HCT116 (cell line): ENCODE measurements at regions not wholly inside any gene's neighbourhood (a gene's known extent, or its start where the extent isn't known, plus 50 kb on each side); places are given as distances from the start of the nearest gene placed in this dataset.

ENCODE experiments used
- ATAC-seq: fragments of 200-7000 bp; cut with Tn5 transposase; 2 replicates; pipeline ENCODE4 v1.9.1; 2020; ENCODE audit warnings: mild to moderate bottlenecking, moderate library complexity
- BruUV-seq: library from RNA; stranded (reverse); fragments of 400-500 nt; replicated peaks from 2 replicates; lab custom pipeline; 2021; lab: Mats Ljungman, UMichigan
- CTCF ChIA-PET: fragments of 300-600 bp; sonication (Branson Sonifier 250); formaldehyde crosslinking; loops from one replicate; lab custom pipeline; 2021; ENCODE audit warnings: antibody characterized with exemption; lab: Charles Lee
- POLR2A ChIA-PET: fragments of 300-600, 350-600 bp; sonication (Branson Sonifier 250); formaldehyde crosslinking; loops from one replicate; lab custom pipeline; 2021; ENCODE audit warnings: antibody characterized with exemption; lab: Charles Lee
- RAD21 ChIA-PET, 2 experiments: fragments of 300-600 bp; sonication (Branson Sonifier 250); formaldehyde crosslinking; loops; one replicate each; lab custom pipeline; 2023; ENCODE audit warnings: low total read pairs in 2 of 2; ENCODE audit not compliant: uncharacterized antibody in 2 of 2, unreplicated experiment in 2 of 2, low non-redundant PET in 1 of 2; lab: Charles Lee
- DNase-seq: peaks from one replicate; pipeline ENCODE4 v3.0.0-alpha.2; 2010; ENCODE audit warnings: low read depth, low spot score
- H2AFZ ChIP-seq: fragments of 200-600 bp; shearing (Covaris generic), sonication (generic); 2 replicates; pipeline ENCODE4 v1.6.1; 2017; ENCODE audit warnings: low read depth, mixed run types, mixed read lengths, antibody characterized with exemption, low read length; ENCODE audit not compliant: poor library complexity, severe bottlenecking
- H3K27ac ChIP-seq: 2 replicates; pipeline ENCODE4 v1.5.1; 2012; ENCODE audit warnings: low read depth, low read length
- H3K27me3 ChIP-seq: fragments of 200-600 bp; sonication (generic); 2 replicates; pipeline ENCODE4 v1.6.1; 2016; ENCODE audit warnings: mixed run types, low read length, mixed read lengths; ENCODE audit not compliant: insufficient read depth
- H3K36me3 ChIP-seq, 2 experiments: fragments of 200-500 bp in 1 of 2; fragments of 200-600 bp in 1 of 2; sonication (Bioruptor generic) in 1 of 2; sonication (generic) in 1 of 2; 2 replicates each; pipeline versions ENCODE4 v1.5.1 to v1.6.1; 2014 to 2016; ENCODE audit warnings: low read length in 2 of 2, inconsistent platforms in 1 of 2, mixed read lengths in 1 of 2, mixed run types in 1 of 2; ENCODE audit not compliant: insufficient read depth in 2 of 2, control insufficient read depth in 1 of 2
- H3K4me1 ChIP-seq, 2 experiments: fragments of 200-600 bp in 1 of 2; sonication (generic) in 1 of 2; 2 replicates each; pipeline versions ENCODE4 v1.5.1 to v1.6.1; 2012 to 2017; ENCODE audit warnings: low read length in 2 of 2, inconsistent platforms in 1 of 2, mild to moderate bottlenecking in 1 of 2, mixed read lengths in 1 of 2, mixed run types in 1 of 2, moderate library complexity in 1 of 2; ENCODE audit not compliant: insufficient read depth in 2 of 2, control insufficient read depth in 1 of 2
- H3K4me2 ChIP-seq: fragments of 200-600 bp; sonication (generic); 2 replicates; pipeline ENCODE4 v1.6.1; 2017; ENCODE audit warnings: mixed run types, low read length, mixed read lengths
- H3K4me3 ChIP-seq, 2 experiments: fragments of 200-600 bp in 1 of 2; sonication (generic) in 1 of 2; replicated peaks in 1 of 2; 2 replicates each; pipeline ENCODE4 v1.5.1; 2011 to 2016; ENCODE audit warnings: low read length in 2 of 2, control low read depth in 1 of 2, low read depth in 1 of 2, mild to moderate bottlenecking in 1 of 2, mixed read lengths in 1 of 2, mixed run types in 1 of 2
- H3K79me2 ChIP-seq: fragments of 200-600 bp; sonication (generic); 2 replicates; pipeline ENCODE4 v1.6.1; 2017; ENCODE audit warnings: mild to moderate bottlenecking, mixed run types, low read length, moderate library complexity, mixed read lengths; ENCODE audit not compliant: insufficient read depth
- H3K9ac ChIP-seq: fragments of 200-600 bp; sonication (generic); 2 replicates; pipeline ENCODE4 v1.6.1; 2016; ENCODE audit warnings: low read length, mixed read lengths
- H3K9me2 ChIP-seq: fragments of 200-600 bp; sonication (generic), shearing (Covaris generic); 2 replicates; pipeline ENCODE4 v1.6.1; 2017; ENCODE audit warnings: mixed run types, mild to moderate bottlenecking, moderate library complexity; ENCODE audit not compliant: insufficient read depth
- H3K9me3 ChIP-seq, 2 experiments: fragments of 200-500 bp in 1 of 2; fragments of 200-600 bp in 1 of 2; sonication (Bioruptor generic) in 1 of 2; sonication (generic) in 1 of 2; 2 replicates each; pipeline ENCODE4 v1.6.1; 2014 to 2017; ENCODE audit warnings: low read length in 2 of 2, mixed read lengths in 2 of 2, inconsistent platforms in 1 of 2, low read depth in 1 of 2, mild to moderate bottlenecking in 1 of 2, mixed run types in 1 of 2, moderate library complexity in 1 of 2; ENCODE audit not compliant: control insufficient read depth in 1 of 2, insufficient read depth in 1 of 2
- H4K20me1 ChIP-seq: fragments of 200-600 bp; sonication (generic), shearing (Covaris generic); 2 replicates; pipeline ENCODE4 v1.6.1; 2017; ENCODE audit warnings: mixed run types, mild to moderate bottlenecking, moderate library complexity; ENCODE audit not compliant: insufficient read depth
- CEBPB ChIP-seq: IDR thresholded peaks from 2 replicates; pipeline ENCODE4 v1.6.1; 2012; ENCODE audit warnings: low read depth
- ELF1 ChIP-seq: IDR thresholded peaks from 2 replicates; pipeline ENCODE4 v1.6.1; 2012; ENCODE audit warnings: low read depth, borderline replicate concordance
- EZH2phosphoT487 ChIP-seq: fragments of 200-600 bp; IDR thresholded peaks from 2 replicates; pipeline ENCODE4 v1.6.1; 2018; ENCODE audit warnings: antibody characterized with exemption, borderline replicate concordance
- POLR2A ChIP-seq: IDR thresholded peaks from 2 replicates; pipeline ENCODE4 v1.7.0; 2011; ENCODE audit warnings: borderline replicate concordance; ENCODE audit not compliant: insufficient read depth, insufficient read length; ENCODE audit errors: extremely low read depth
- POLR2AphosphoS5 ChIP-seq: IDR thresholded peaks from 2 replicates; pipeline ENCODE4 v1.6.1; 2011; ENCODE audit warnings: mild to moderate bottlenecking, low read depth, low read length, moderate library complexity
- SP1 ChIP-seq: IDR thresholded peaks from 2 replicates; pipeline ENCODE4 v1.6.1; 2012; ENCODE audit warnings: low read depth
- TCF7L2 ChIP-seq: IDR thresholded peaks from 2 replicates; pipeline ENCODE4 v1.7.0; 2011; ENCODE audit warnings: borderline replicate concordance, inconsistent platforms; ENCODE audit not compliant: insufficient read depth, insufficient read length; ENCODE audit errors: extremely low read depth
- ZBTB33 ChIP-seq: IDR thresholded peaks from 2 replicates; pipeline ENCODE4 v1.6.1; 2011; ENCODE audit warnings: mild to moderate bottlenecking, low read length, moderate library complexity; ENCODE audit not compliant: insufficient replicate concordance; ENCODE audit errors: extremely low read depth
- intact Hi-C: fragments of 100-400 bp; cut with micrococcal nuclease; formaldehyde crosslinking; loops from 2 replicates; pipeline ENCODE4 v1.10.0; 2022

- Histone ChIP-seq H3K27me3 (no peaks in the 10 kb centered on the region), H3K9me2 (no peaks in the 10 kb centered on the region), H3K4me2 (no peak overlapping the region), H4K20me1 (no peaks in the 10 kb centered on the region), H2AFZ (peak overlapping the region; percentile 47), H3K4me3 (no peak overlapping the region), H3K4me1 (peaks cover 0 to 11% of the 10 kb centered on the region in 2 experiments; a peak in 2 of 4 replicates), H3K9ac (no peak overlapping the region), H3K27ac (no peak overlapping the region), H3K36me3 (no peaks in the 10 kb centered on the region), H3K9me3 (no peaks in the 10 kb centered on the region), H3K79me2 (no peaks in the 10 kb centered on the region)
- CTCF ChIA-PET = no interaction called here
- no TSS peak for BruUV-seq
- intact Hi-C loops = no loop called here
- DNase-seq (no peak), ATAC-seq (no peak)
- RAD21 ChIA-PET = no interaction called here
- TF ChIP-seq CEBPB = no peak
- TF ChIP-seq SP1 = no peak
- no peak for TF ChIP-seq ELF1
- TF ChIP-seq POLR2A = no peak
- TF ChIP-seq EZH2phosphoT487 = no peak
- TF ChIP-seq ZBTB33 = no peak
- no peak for TF ChIP-seq TCF7L2
- no peak for TF ChIP-seq POLR2AphosphoS5
- POLR2A ChIA-PET = no interaction called here
Measured at GRCh38 chr13:109985871-109986450, 199.6 kb upstream of the IRS2 start.
